ENCODE measurements at regions not wholly inside any gene's neighbourhood (a gene's known extent, or its start where the extent isn't known, plus 50 kb on each side); places are given as distances from the start of the nearest gene placed in this dataset.
"Not testable (repeated sequence)": the region's sequence is repeated elsewhere in the genome, so short reads cannot be mapped to it uniquely, and the experiment has no call there.

DNA sequence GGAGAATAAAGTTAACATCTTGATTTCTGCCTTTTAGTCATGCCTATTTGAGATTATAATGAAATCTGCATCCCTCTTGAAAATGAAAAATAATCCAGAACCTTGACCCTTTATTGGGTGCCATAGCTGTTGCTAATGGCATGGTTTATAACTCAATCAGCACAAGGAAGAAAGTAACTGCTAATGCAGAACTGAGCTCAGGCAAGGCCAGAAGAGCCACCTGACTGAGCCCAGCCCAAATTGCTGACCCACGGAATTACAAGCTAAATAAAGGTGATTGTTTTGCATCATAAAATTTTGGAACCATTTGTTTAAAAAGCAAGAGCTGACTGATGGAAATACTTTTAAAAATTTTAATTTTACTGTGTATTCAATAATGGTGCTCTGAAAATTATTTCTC lies 76.4 kb upstream of the TBL1X start:
- DNase-seq = no peak

- DNase-seq = no peak
Measured at GRCh38 chrX:9390121-9390520, 74.7 kb upstream of the TBL1X start.

GRCh38 chrX:9390693-9391368 lies 74.0 kb upstream of the TBL1X start:
- DNase-seq = no peak

DNA sequence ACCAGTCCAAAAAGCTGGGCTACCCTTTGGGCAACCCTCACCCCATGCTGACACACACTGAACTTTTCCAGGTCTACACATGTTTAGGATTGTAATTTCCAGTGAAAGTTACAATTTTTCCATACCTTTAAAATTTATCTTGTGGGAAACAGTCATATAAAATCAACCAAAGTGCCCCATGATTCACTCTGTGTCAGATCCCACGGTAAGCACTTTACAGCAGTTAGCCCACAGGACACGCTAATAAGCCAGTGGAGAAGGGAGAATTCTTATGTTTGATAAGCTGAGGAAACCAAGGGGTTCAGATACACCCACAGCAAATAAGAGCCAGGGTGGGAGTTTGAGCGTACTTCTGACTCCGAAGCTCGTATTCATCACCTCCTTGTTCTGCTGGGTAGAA lies 72.4 kb upstream of the TBL1X start:
- DNase-seq = no peak

DNA sequence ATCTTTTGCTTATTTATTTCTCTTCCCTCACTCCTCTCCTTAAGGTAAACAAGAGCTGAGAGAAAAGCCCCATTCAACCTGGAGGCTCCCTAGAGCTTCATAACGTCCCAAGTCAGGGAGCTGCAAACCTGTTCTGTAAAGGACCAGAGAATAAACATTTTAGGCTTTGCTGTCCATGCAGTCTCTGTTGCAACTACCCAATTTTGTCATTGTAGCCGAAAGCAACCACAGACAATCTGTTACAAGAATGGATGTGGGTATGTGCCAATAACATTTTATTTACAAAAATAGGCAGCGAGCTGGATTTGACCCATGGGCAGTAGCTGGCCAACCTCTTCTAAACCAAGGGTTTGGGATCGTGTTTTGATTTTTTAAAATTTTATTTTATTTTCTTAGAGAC lies 71.3 kb upstream of the TBL1X start:
- DNase-seq = no peak

DNA sequence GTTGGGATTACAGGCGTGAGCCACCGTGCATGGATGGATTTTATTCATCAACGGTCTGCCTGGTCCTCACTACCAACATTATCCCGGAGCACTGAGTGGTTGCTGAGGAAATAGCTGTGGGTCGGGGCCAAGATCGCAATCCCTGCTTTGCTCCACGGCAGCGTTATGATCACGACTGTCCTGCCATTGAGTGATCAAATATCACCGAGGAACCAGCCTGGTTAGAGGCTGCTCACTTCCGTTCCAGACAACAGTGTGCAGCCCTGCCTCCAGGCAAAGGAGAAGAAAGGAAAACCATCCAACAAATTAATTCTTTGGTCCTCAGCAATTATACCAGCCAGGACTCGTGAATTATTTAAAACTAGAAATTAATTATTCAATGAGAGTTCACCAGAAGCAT lies 70.6 kb upstream of the TBL1X start:
- no peak for DNase-seq

GRCh38 chrX:9396930-9397329 lies 67.9 kb upstream of the TBL1X start:
- no peak for DNase-seq

- no peak for DNase-seq
Measured at GRCh38 chrX:9401051-9401450, 63.8 kb upstream of the TBL1X start.

- no peak for DNase-seq
Measured at GRCh38 chrX:9403374-9403773, 61.5 kb upstream of the TBL1X start.

DNA sequence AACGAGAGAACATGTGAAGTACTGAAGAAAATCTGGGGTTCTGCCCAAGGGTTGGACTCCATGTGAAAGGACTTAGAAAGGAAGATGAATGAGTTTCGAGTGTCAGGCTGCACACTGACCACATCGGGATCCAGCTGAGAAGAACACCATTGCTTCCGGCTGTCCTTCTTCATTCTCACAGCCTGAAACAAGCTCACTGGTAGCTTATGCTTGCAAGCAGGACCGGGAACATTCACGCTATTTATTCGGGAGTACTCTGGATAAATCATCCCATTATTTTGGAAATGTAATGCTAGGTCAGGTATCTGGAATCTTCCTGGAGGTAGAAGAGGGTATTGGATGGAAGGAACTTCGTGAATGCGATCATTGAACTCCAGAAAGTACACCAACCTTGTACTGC lies 59.2 kb upstream of the TBL1X start:
- DNase-seq = peak in 2 of 5 donors; percentile 22 to 24

- not testable (repeated sequence) for DNase-seq
Measured at GRCh38 chrX:9410889-9411288, 54.0 kb upstream of the TBL1X start.

GRCh38 chrX:9411682-9412081 lies 53.2 kb upstream of the TBL1X start:
- DNase-seq = not testable (repeated sequence)

GRCh38 chrX:9414416-9414815 lies 50.4 kb upstream of the TBL1X start:
- DNase-seq = no peak

Data from T-helper 1 cell (primary cell).